ENCODE measurements at regions not wholly inside any gene's neighbourhood (a gene's known extent, or its start where the extent isn't known, plus 50 kb on each side); places are given as distances from the start of the nearest gene placed in this dataset.

- TF ChIP-seq REST (IDR thresholded peaks at IDR 0.05; ENCODE audit: low read depth, low read length) (no peak), YY1 (IDR thresholded peaks at IDR 0.05; ENCODE audit: low read depth) (no peak), SIN3A (IDR thresholded peaks at IDR 0.05; ENCODE audit: borderline replicate concordance, low read depth, low read length) (no peak; the same call in 1 of the 2 replicates), FOXM1 (IDR thresholded peaks at IDR 0.05; ENCODE audit: low read depth) (no peak), MEF2A (IDR thresholded peaks at IDR 0.05; ENCODE audit: borderline replicate concordance, low read depth) (no peak), MXI1 (IDR thresholded peaks at IDR 0.05; ENCODE audit: low read depth, low read length) (no peak; the same call in 1 of the 2 replicates)
Observed at GRCh38 chr7:148527717-148528168, 62.8 kb upstream of the C7orf33 start (continued).

- ChIA-PET POLR2A (no interaction called here), CTCF (interaction anchor here (0.6 to 3.1 kb wide), 7 partner anchors 8 to 594 kb away, joined by 3 to 18 read pairs (median 4); no protein-coding TSS in a partner anchor)
- peak overlapping the region; percentile 91 for H2AFZ ChIP-seq (ENCODE audit: low read depth)
- no peaks in the 10 kb centered on the region for H3K27me3 ChIP-seq (ENCODE audit: insufficient read depth)
- H3K4me1 ChIP-seq (ENCODE audit: control insufficient read depth in 1 of 2, insufficient read depth in 2 of 2, low read depth in 1 of 2, low read length in 1 of 2) = peaks cover 4 to 7% of the 10 kb centered on the region in 2 experiments; a peak in 2 of 4 replicates
- no peak overlapping the region for H3K9ac ChIP-seq
- no peaks in the 10 kb centered on the region for H4K20me1 ChIP-seq (ENCODE audit: insufficient read depth)
- H3K4me2 ChIP-seq = peak overlapping the region; percentile 74
- no peaks in the 10 kb centered on the region for H3K36me3 ChIP-seq (replicated peaks in 1 of 2; ENCODE audit: control insufficient read depth in 1 of 2, insufficient read depth in 2 of 2, low read length in 1 of 2)
- H3K79me2 ChIP-seq (ENCODE audit: insufficient read depth) = no peaks in the 10 kb centered on the region
- no peaks in the 10 kb centered on the region for H3K9me2 ChIP-seq
- 5% methylated on average over 9 of the region's 9 CpGs for WGBS (ENCODE audit: low lambda C conversion rate)
- no peaks in the 10 kb centered on the region for H3K9me3 ChIP-seq
- H3K27ac ChIP-seq (ENCODE audit: low read depth in 2 of 2, low read length in 1 of 2) = peak overlapping the region in 1 of 2 experiments; percentile 19; a peak in 1 of 4 replicates
- peak; percentile 55 for DNase-seq
- peaks cover 5% of the 10 kb centered on the region for H3F3A ChIP-seq (replicated peaks; ENCODE audit: insufficient read depth)
- peak overlapping the region; percentile 33 to 44 for H3K4me3 ChIP-seq (ENCODE audit: low read depth in 2 of 2, low read length in 1 of 2)
- TF ChIP-seq NRF1 (IDR thresholded peaks at IDR 0.05; ENCODE audit: low read depth, low read length) (no peak), CTCF (IDR thresholded peaks at IDR 0.05) (peak; percentile 48), ZBTB33 (IDR thresholded peaks at IDR 0.05; ENCODE audit: borderline replicate concordance, low read depth) (no peak), MEF2A (IDR thresholded peaks at IDR 0.05; ENCODE audit: borderline replicate concordance, low read depth) (no peak), FOSL2 (IDR thresholded peaks at IDR 0.05; ENCODE audit: borderline replicate concordance, low read depth) (no peak), EZH2phosphoT487 (IDR thresholded peaks at IDR 0.05; ENCODE audit: borderline replicate concordance, low read depth) (no peak), USF1 (IDR thresholded peaks at IDR 0.05; ENCODE audit: borderline replicate concordance, low read depth) (no peak), RCOR1 (IDR thresholded peaks at IDR 0.05; ENCODE audit: low read length) (no peak), POLR2AphosphoS5 (IDR thresholded peaks at IDR 0.05; ENCODE audit: low read depth, low read length) (no peak), RAD21 (IDR thresholded peaks at IDR 0.05; ENCODE audit: low read length) (peak; percentile 54), TEAD4 (IDR thresholded peaks at IDR 0.05; ENCODE audit: borderline replicate concordance, insufficient read depth) (no peak), MAX (IDR thresholded peaks at IDR 0.05; ENCODE audit: low read depth) (0 out of 2 replicates have a peak, but pooled peaks have one; percentile 24), GATA2 (CRISPR knock-in tag; IDR thresholded peaks at IDR 0.05) (no peak), FOXJ3 (CRISPR knock-in tag; IDR thresholded peaks at IDR 0.05) (0 out of 2 replicates have a peak, but pooled peaks have one; percentile 22), USF2 (IDR thresholded peaks at IDR 0.05; ENCODE audit: borderline replicate concordance, low read depth, low read length) (no peak), SIN3A (IDR thresholded peaks at IDR 0.05; ENCODE audit: borderline replicate concordance, low read depth, low read length) (peak; percentile 55; the same call in 1 of the 2 replicates), MXI1 (IDR thresholded peaks at IDR 0.05; ENCODE audit: low read depth, low read length) (0 out of 2 replicates have a peak, but pooled peaks have one; percentile 23), JUND (IDR thresholded peaks at IDR 0.05) (no peak), TCF12 (IDR thresholded peaks at IDR 0.05) (no peak)
Observed at GRCh38 chr7:148535217-148535616, 55.3 kb upstream of the C7orf33 start.

All from SK-N-SH (cell line).